ENCODE measurements at regions not wholly inside any gene's neighbourhood (a gene's known extent, or its start where the extent isn't known, plus 50 kb on each side); places are given as distances from the start of the nearest gene placed in this dataset.

DNA sequence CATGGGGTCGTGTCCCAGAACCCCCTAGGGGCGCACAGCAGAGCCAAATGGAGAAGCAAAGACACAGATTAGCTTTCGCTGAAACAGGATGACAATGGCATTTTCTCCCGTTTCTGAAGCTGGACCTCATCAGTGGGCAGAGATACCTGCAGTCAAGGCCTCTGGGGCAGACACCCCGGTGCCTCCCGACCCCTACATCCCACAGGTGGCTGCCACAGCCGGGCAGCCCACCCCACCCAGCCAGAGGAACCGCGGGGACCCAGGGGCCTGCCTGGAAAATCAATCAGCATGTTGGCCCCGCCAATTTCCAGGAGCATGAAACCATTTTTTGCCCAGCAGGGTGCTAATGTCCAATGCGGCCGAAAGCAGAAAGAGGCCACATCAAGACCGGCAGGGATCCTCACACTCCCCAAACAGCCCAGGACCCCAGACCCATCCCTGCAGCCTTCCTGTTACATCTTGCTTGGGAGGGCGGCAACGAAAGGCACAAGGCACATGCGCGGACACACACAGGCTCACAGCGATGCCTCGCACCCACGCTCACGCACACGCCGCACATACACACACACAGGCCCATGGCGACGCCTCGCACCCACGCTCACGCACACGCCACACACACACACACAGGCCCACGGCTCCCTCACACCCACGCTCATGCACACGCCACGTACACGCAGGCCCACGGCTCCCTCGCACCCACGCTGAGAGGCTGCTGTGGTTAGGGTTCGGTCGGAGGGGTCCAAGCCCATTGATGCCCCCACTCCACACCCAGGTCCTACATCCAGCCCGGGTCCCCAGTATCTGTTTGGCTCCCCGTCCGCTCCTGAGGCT lies 130.6 kb upstream of the NKX1-1 start:
- no peak for TF ChIP-seq CTCF (IDR thresholded peaks at IDR 0.05; ENCODE audit: low read depth, low read length)
- DNase-seq (ENCODE audit: low read depth in 2 of 2), result no peak
- no peak overlapping the region for H3K4me3 ChIP-seq (replicated peaks in 1 of 2; ENCODE audit: low read depth in 2 of 2, low read length in 2 of 2)

DNA sequence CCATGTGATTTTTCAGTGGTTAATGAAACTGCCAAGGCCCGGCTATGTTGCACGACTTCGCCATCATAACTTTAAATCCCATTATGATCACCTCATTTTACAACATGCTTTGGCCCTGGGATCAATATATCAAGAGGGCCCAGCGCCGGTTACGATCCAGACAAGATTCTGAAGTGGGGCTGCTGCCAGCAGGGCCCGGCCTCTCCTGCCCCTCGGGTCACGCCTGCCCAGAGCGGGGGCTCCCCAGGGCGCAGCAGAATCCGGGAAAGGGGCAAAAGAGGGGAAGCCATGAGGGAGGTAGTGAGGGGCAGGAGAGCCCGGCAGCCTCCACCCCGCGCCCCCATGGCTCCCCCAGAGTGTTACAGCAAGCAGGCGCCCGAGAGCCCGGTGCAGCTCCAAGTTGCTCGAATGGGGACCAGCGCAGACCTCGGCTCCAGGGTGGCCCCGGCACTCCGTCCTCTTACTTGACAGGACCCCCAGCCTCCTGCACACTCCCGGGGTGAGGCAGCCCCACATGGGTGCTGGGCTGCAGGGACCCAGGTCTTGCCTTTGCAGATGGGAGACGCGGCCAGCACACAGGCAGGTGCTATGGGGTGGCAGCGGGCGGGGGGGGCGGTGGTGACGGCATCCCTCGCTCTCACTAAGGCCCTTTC lies 129.8 kb upstream of the NKX1-1 start:
- no peak for TF ChIP-seq CTCF (IDR thresholded peaks at IDR 0.05; ENCODE audit: low read depth, low read length)
- H3K4me3 ChIP-seq (replicated peaks in 1 of 2; ENCODE audit: low read depth in 2 of 2, low read length in 2 of 2), result no peak overlapping the region
- DNase-seq (ENCODE audit: low read depth in 2 of 2), result no peak

- no peak overlapping the region for H3K4me3 ChIP-seq (replicated peaks in 1 of 2; ENCODE audit: low read depth in 2 of 2, low read length in 2 of 2)
- TF ChIP-seq CTCF (IDR thresholded peaks at IDR 0.05; ENCODE audit: low read depth, low read length), result no peak
- no peak for DNase-seq (ENCODE audit: low read depth in 2 of 2)
Observed at GRCh38 chr4:1534876-1535526, 128.8 kb upstream of the NKX1-1 start.

- no peak overlapping the region for H3K4me3 ChIP-seq (replicated peaks in 1 of 2; ENCODE audit: low read depth in 2 of 2, low read length in 2 of 2)
- DNase-seq (ENCODE audit: low read depth in 2 of 2), result no peak
- TF ChIP-seq CTCF (IDR thresholded peaks at IDR 0.05; ENCODE audit: low read depth, low read length), result no peak
Observed at GRCh38 chr4:1534095-1534872, 128.0 kb upstream of the NKX1-1 start.

DNA sequence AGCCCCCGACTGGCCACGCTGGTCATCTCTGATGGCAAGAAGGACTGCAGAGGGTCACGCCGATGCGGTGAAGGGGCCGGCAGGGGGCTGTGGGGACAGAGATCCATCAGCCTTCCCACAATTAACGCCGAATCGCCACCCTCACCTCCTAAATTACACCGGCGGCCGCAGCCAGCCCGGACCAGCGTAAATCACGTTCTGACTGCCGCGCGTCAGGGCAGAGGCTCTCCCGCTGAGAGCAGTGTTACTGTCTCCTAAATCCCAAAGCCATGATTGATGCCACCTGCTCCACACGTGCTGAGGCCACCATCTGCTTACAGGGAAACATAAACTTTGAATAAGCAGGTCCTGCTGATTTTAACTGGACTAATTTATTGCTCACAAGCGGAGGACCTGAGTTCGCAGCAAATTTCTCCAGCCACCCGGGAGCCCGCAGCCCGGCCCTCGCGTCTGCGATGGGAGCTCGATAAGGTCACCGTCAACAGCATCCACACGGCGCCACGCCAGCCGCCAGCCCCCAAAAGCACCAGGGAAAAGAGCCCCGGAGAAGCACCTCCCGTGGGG lies 127.3 kb upstream of the NKX1-1 start:
- H3K4me3 ChIP-seq (replicated peaks in 1 of 2; ENCODE audit: low read depth in 2 of 2, low read length in 2 of 2), result no peak overlapping the region
- no peak for TF ChIP-seq CTCF (IDR thresholded peaks at IDR 0.05; ENCODE audit: low read depth, low read length)
- DNase-seq (ENCODE audit: low read depth in 2 of 2), result no peak
